Activated CD8-positive, alpha-beta memory T cell treated with anti-CD3 and anti-CD28 coated beads for 24 hours (primary cell): ENCODE measurements at regions not wholly inside any gene's neighbourhood (a gene's known extent, or its start where the extent isn't known, plus 50 kb on each side); places are given as distances from the start of the nearest gene placed in this dataset.
"Not testable (repeated sequence)": the region's sequence is repeated elsewhere in the genome, so short reads cannot be mapped to it uniquely, and the experiment has no call there.

Experiments
- DNase-seq: peaks from one replicate; pipeline ENCODE4 v3.0.0-alpha.2; 2020

GRCh38 chr7:156545979-156546378 is 94.6 kb upstream of the RNF32 start:
- DNase-seq = no peak

- DNase-seq = no peak
Observed at GRCh38 chr7:156544919-156545715, 95.5 kb upstream of the RNF32 start.

DNA sequence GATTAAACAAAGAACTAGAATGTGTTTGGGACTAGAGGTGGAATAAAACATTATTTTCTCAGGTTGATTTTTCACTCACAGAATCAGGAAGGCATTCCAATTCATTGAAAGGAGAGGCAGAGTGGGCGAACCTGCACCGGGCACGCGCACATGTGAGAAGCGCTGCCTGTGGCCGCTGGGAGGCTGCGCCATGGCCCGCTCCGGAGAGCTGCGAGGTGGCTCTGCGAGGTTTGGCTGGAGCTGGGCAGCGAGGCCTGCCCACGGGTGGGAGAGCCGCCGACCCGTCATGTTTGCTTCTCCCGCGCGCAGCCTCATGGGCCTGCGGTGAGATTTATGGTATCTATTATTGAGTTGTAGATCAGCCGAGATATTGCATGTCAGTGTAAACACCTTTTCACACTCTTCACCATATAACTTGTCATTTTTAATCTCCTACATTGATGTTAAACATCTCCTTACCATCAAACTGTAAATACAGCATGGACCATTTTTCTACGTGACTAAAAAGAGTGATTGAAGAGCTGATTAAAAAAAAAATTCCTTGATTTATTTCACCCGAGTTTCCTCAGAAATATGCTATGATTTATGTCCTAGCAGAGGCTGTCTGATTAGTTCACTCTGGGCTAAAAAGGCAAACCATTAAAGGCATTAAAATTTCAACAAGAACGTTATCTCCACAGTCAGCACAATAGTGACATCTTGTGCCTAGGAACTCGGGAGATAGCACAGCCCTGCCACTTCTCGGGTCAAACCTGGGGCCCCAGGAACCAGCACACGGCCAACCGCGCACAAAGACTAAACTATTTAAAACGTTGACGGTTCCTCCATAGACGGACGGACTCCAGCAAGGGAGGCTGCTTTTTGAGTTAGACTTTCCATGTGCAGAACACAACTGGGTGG is 96.6 kb upstream of the RNF32 start:
- DNase-seq = no peak

GRCh38 chr7:156540619-156541165 is 99.9 kb upstream of the RNF32 start:
- no peak for DNase-seq

GRCh38 chr7:156539999-156540398 is 100.6 kb upstream of the RNF32 start:
- no peak for DNase-seq

- no peak for DNase-seq
Observed at GRCh38 chr7:156537006-156537405, 103.6 kb upstream of the RNF32 start.

DNA sequence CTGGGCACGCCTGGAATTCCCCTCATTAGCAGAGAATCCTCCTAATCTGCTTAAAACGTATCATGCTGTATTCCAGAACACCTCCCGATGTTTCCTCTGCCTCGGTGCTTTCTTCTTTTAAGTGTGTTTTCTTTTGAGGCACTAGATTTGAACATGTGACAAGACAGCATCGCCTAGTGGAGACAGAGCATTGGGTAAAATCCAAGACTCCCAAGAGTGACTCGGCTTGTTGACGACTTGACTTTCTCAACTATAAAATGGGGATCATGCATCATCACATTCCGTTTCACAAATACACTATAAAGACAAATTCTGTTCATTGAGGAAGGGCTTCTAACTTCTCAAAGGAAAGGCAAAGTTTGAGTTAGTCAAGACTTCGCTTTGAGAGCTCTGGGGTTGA is 105.6 kb upstream of the RNF32 start:
- DNase-seq = no peak

- DNase-seq = no peak
Observed at GRCh38 chr7:156533964-156534363, 106.6 kb upstream of the RNF32 start.

DNA sequence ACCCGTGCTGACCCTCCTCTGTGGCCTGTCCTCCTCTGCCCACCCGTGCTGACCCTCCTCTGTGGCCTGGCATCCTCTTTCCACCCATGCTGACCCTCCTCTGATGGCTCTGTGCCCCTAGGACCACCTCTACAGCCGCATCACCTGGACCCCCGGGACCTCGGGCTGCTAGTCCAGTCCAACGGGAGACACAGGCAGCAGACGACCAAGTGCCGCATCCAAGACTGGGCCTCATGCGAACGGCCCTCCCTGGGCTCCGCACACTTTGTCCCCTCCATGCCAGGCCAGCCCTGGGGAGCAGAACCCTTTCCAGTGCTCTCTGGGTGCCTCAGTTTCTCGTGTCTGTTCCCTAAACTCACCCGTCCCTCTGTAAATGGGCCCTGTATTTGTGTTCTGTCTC is 107.2 kb upstream of the RNF32 start:
- DNase-seq = no peak

- no peak for DNase-seq
Observed at GRCh38 chr7:156532016-156532602, 108.5 kb upstream of the RNF32 start.

DNA sequence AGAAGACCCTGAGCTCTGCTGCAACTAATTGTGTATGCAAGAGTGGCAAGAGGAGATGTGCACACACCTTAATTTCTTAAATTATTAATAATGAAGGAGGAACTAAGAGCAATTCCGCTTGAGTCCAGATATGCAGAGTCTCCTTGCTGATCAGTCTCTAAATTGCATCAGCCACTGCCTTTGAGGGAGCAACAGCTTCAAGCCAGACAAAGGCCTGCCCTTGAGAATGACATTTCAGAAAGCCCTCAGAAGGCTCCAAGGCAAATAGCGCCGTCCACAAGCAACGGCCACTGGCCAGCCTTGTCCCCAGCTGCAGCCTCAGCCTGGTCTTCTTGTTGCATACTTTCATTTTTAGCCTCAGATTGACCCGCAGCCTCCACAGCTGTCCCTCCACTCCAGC is 110.6 kb upstream of the RNF32 start:
- no peak for DNase-seq

DNA sequence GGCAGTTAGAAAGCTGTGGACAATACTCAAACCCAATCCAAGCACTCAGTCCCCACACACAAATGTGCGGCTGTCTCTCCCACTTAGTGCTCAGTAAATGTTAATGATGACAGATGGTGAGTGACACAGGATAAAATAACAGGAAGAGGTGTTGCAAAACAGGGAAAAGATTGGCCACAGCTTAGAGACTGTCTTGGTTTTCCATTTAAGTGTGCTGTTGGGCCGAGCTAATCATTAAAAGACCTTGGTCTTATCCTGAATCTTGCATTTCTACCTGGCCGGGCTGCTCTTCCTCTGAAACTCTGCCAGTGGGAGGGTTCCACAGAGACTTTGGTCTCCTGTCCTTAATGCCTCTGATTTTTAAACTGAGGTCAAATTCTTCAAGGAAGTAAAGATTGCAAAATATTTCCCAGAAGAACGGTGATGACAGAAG is 113.1 kb upstream of the RNF32 start:
- DNase-seq = no peak

DNA sequence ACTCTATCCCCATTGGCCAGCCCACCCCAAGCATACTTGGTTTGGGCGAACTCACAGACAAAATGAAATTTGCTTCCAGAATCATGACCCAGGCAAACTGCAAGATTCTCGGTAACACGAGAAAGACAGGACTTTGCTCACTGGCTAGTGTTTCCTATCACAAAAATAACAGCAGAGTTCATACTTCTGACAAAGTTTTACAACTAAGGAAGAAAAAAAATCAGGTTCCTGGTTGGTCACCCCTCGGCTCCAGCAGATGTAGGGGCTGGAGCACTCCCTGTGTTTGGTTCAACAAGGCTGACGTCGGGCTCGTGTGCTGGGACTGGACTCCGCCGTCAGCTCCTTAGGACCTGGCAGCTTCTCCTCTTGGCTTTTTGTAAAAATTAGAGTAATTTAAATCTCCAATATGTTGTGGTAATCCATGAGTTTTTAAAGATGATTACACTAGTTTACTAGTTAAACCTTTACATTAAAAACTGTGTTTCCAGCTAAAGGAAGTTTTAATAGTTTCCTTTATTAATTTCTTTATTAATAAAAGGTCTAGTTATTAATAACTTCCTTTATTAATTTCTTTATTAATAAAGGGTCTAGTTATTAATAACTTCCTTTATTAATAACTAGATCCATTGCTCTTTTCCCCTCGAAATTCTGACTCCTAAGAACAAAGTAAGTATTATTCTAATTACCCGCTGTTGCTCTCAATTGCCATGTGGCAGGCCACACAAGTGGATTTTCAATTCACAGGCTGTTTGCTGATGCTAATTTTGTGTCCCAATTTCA is 115.6 kb upstream of the RNF32 start:
- no peak for DNase-seq

- DNase-seq = no peak
Observed at GRCh38 chr7:156523447-156524048, 117.0 kb upstream of the RNF32 start.

GRCh38 chr7:156522801-156523200 is 117.8 kb upstream of the RNF32 start:
- no peak for DNase-seq

GRCh38 chr7:156519070-156519469 is 121.5 kb upstream of the RNF32 start:
- DNase-seq = no peak

DNA sequence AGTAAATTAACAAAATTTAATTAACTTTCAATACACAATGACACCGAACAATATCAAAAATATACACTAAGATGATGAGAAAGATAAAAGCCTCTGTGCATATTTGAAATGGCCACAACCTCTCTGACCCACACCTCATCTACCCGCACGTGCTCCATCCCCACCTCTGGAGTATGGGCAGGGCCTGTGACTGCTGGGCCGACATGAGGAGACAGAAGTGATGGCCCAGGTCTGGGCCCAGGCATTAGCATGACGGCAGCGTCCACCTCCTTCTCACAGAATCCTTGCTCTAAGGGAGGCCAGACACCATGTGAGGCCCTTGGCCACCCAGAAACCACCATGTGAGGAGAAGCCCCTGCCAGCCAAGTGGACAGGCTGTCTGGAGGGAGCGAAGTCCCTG is 122.1 kb upstream of the RNF32 start:
- DNase-seq = no peak

- not testable (repeated sequence) for DNase-seq
Observed at GRCh38 chr7:156517858-156518257, 122.7 kb upstream of the RNF32 start.

DNA sequence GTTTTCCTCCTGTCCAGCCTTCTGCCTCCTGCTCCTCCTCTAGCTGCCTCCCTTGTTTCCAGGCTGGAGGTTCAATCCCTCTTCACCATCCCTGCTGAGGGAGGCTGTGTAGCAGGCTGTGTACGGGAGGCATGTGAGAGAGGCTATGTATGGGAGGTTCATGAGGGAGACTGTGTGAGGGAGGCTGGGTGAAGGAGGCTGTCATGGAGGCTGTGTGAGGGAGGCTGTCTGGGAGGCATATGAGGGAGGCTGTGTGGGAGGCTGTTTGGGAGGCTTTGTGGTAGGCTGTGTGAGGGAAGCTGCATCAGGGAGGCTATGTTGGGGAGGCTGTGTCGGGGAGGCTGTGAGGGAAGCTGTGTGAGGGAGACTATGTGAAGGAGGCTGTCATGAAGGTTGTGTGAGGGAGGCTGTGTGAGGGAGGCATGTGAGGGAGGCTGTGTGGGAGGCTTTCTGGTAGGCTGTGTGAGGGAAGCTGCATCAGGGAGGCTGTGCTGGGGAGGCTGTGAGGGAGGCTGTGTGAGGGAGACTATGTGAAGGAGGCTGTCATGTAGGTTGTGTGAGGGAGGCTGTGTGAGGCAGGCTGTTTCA is 123.7 kb upstream of the RNF32 start:
- no peak for DNase-seq

- DNase-seq = no peak
Observed at GRCh38 chr7:156515911-156516790, 124.4 kb upstream of the RNF32 start.

GRCh38 chr7:156514851-156515250 is 125.7 kb upstream of the RNF32 start:
- DNase-seq = no peak
